NCI-H524 (cell line): ENCODE measurements at regions not wholly inside any gene's neighbourhood (a gene's known extent, or its start where the extent isn't known, plus 50 kb on each side); places are given as distances from the start of the nearest gene placed in this dataset.
"Not testable (repeated sequence)": the region's sequence is repeated elsewhere in the genome, so short reads cannot be mapped to it uniquely, and the experiment has no call there.

Source experiments
- DNase-seq, 2 experiments: peaks; one replicate each; lab custom pipeline; 2025; lab: John Stamatoyannopoulos, UW

- no peak for DNase-seq
Observed at GRCh38 chr5:27814983-27815382, 776.6 kb upstream of the CDH9 start.

GRCh38 chr5:27814286-27814685 is 775.9 kb upstream of the CDH9 start:
- no peak for DNase-seq

- no peak for DNase-seq
Observed at GRCh38 chr5:27810458-27810857, 772.1 kb upstream of the CDH9 start.

- DNase-seq: no peak
Observed at GRCh38 chr5:27797220-27797619, 758.8 kb upstream of the CDH9 start.

GRCh38 chr5:27788184-27788583 is 749.8 kb upstream of the CDH9 start:
- no peak for DNase-seq

- DNase-seq: no peak
Observed at GRCh38 chr5:27784317-27784716, 745.9 kb upstream of the CDH9 start.

GRCh38 chr5:27778121-27778520 is 739.7 kb upstream of the CDH9 start:
- no peak for DNase-seq

GRCh38 chr5:27773636-27774035 is 735.2 kb upstream of the CDH9 start:
- no peak for DNase-seq

- peak; percentile 9 to 70 for DNase-seq
Observed at GRCh38 chr5:27773166-27773565, 734.8 kb upstream of the CDH9 start.

- no peak for DNase-seq
Observed at GRCh38 chr5:27769748-27770402, 731.5 kb upstream of the CDH9 start.

GRCh38 chr5:27748847-27749246 is 710.5 kb upstream of the CDH9 start:
- no peak for DNase-seq

- not testable (repeated sequence) for DNase-seq
Observed at GRCh38 chr5:27743383-27743979, 705.1 kb upstream of the CDH9 start.

GRCh38 chr5:27742805-27743204 is 704.4 kb upstream of the CDH9 start:
- DNase-seq: no peak

- no peak for DNase-seq
Observed at GRCh38 chr5:27734838-27735237, 696.5 kb upstream of the CDH9 start.

GRCh38 chr5:27733237-27733636 is 694.9 kb upstream of the CDH9 start:
- no peak for DNase-seq

GRCh38 chr5:27727254-27727653 is 688.9 kb upstream of the CDH9 start:
- DNase-seq: no peak

GRCh38 chr5:27722337-27722736 is 684.0 kb upstream of the CDH9 start:
- no peak for DNase-seq

- DNase-seq: no peak
Observed at GRCh38 chr5:27708534-27708933, 670.1 kb upstream of the CDH9 start.

GRCh38 chr5:27706832-27707231 is 668.4 kb upstream of the CDH9 start:
- DNase-seq: no peak

- DNase-seq: no peak
Observed at GRCh38 chr5:27705661-27706060, 667.3 kb upstream of the CDH9 start.

- peak; percentile 84 to 96 for DNase-seq
Observed at GRCh38 chr5:27701931-27702903, 663.8 kb upstream of the CDH9 start.

GRCh38 chr5:27700526-27700925 is 662.1 kb upstream of the CDH9 start:
- DNase-seq: no peak

- DNase-seq: peak; percentile 72 to 74
Observed at GRCh38 chr5:27682600-27682999, 644.2 kb upstream of the CDH9 start.
